ENCODE measurements at regions not wholly inside any gene's neighbourhood (a gene's known extent, or its start where the extent isn't known, plus 50 kb on each side); places are given as distances from the start of the nearest gene placed in this dataset.

DNA sequence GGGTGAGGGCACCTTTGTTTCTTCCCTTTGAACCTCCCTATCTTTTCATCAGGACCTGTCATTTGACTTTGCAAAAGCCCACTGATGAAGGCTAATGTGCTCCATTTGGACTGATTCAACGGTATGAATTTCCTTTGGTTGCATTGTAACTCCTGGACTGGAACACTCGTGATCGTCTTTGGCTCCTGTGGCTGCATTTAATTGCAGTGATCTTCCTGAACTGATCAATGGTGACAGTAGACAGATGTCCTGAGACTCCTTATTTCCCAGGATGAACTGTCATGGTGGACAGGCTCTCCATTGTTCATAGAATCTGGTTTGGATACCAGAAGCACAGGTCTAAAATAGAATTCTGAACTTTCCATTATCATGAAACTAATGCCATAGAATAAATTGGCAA is 224.8 kb upstream of the GAP43 start:
- H3K27ac ChIP-seq (ENCODE audit: low read depth, low read length): no peak overlapping the region
- no peaks in the 10 kb centered on the region for H3K9me3 ChIP-seq (ENCODE audit: control insufficient read depth, insufficient read depth, low read length)
- TF ChIP-seq, protein P1, sequence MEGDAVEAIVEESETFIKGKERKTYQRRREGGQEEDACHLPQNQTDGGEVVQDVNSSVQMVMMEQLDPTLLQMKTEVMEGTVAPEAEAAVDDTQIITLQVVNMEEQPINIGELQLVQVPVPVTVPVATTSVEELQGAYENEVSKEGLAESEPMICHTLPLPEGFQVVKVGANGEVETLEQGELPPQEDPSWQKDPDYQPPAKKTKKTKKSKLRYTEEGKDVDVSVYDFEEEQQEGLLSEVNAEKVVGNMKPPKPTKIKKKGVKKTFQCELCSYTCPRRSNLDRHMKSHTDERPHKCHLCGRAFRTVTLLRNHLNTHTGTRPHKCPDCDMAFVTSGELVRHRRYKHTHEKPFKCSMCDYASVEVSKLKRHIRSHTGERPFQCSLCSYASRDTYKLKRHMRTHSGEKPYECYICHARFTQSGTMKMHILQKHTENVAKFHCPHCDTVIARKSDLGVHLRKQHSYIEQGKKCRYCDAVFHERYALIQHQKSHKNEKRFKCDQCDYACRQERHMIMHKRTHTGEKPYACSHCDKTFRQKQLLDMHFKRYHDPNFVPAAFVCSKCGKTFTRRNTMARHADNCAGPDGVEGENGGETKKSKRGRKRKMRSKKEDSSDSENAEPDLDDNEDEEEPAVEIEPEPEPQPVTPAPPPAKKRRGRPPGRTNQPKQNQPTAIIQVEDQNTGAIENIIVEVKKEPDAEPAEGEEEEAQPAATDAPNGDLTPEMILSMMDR (IDR thresholded peaks at IDR 0.05; ENCODE audit: low read depth, low read length): no peak
- ChIA-PET POLR2A (no interaction called here), CTCF (no interaction called here)
- no peaks in the 10 kb centered on the region for H3K27me3 ChIP-seq (ENCODE audit: control insufficient read depth, insufficient read depth, low read length)
- no peak for DNase-seq (ENCODE audit: low read depth, low spot score)
- H3K4me3 ChIP-seq (ENCODE audit: low read depth, low read length): no peak overlapping the region

DNA sequence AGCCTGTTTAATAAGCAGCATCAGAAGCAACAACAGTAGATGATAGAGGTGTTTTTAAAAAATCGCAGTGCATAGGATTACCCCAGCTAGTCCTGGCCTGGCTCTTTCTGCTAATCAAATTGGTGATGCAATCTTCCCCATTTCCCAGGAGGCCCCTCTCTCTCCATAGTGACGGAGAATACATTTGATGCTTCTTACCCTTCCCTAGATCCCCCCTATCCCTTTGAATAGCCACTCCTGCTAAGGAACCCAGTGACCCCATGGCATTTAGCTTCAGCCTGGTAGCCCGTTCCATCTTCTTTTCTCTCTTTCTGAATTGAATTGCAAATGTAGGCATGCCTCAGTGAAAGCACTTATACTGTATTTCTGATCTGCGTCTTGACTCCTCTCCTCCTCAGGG is 223.6 kb upstream of the GAP43 start:
- CTCF ChIA-PET: no interaction called here
- Histone ChIP-seq H3K9me3 (ENCODE audit: control insufficient read depth, insufficient read depth, low read length) (no peaks in the 10 kb centered on the region), H3K27ac (ENCODE audit: low read depth, low read length) (no peak overlapping the region), H3K27me3 (ENCODE audit: control insufficient read depth, insufficient read depth, low read length) (no peaks in the 10 kb centered on the region), H3K4me3 (ENCODE audit: low read depth, low read length) (no peak overlapping the region)
- DNase-seq (ENCODE audit: low read depth, low spot score): no peak
- POLR2A ChIA-PET: no interaction called here
- TF ChIP-seq, protein P1 (IDR thresholded peaks at IDR 0.05; ENCODE audit: low read depth, low read length): no peak

DNA sequence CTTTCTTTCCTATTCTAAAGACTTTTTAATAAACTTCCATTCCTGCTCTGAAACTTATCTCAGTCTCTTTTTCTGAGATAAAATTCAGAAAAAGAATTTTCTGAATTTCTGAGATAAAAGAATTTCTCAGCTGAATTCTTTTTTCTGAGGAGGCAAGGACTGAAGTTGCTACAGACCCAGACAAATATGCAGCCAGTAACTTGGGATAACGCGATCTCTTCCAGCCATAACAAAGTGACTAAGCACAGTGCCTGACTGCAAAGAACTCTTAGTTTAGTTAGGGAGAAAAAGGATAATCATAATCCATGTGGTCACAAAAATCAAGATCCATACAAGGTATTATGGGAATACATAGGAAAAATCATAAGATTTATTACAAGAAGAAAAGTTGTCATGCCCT is 222.0 kb upstream of the GAP43 start:
- H3K27ac ChIP-seq (ENCODE audit: low read depth, low read length): peak overlapping the region; percentile 40
- H3K4me3 ChIP-seq (ENCODE audit: low read depth, low read length): no peak overlapping the region
- DNase-seq (ENCODE audit: low read depth, low spot score): peak; percentile 66
- ChIA-PET POLR2A (interaction anchor here (0.9 kb wide), 1 partner anchor 12 kb away, joined by 4 read pairs; no protein-coding TSS in a partner anchor), CTCF (interaction anchor here (0.6 kb wide), 1 partner anchor 22 kb away, joined by 3 read pairs; no protein-coding TSS in a partner anchor)
- no peaks in the 10 kb centered on the region for H3K9me3 ChIP-seq (ENCODE audit: control insufficient read depth, insufficient read depth, low read length)
- H3K27me3 ChIP-seq (ENCODE audit: control insufficient read depth, insufficient read depth, low read length): no peaks in the 10 kb centered on the region
- TF ChIP-seq, protein P1 (IDR thresholded peaks at IDR 0.05; ENCODE audit: low read depth, low read length): no peak

DNA sequence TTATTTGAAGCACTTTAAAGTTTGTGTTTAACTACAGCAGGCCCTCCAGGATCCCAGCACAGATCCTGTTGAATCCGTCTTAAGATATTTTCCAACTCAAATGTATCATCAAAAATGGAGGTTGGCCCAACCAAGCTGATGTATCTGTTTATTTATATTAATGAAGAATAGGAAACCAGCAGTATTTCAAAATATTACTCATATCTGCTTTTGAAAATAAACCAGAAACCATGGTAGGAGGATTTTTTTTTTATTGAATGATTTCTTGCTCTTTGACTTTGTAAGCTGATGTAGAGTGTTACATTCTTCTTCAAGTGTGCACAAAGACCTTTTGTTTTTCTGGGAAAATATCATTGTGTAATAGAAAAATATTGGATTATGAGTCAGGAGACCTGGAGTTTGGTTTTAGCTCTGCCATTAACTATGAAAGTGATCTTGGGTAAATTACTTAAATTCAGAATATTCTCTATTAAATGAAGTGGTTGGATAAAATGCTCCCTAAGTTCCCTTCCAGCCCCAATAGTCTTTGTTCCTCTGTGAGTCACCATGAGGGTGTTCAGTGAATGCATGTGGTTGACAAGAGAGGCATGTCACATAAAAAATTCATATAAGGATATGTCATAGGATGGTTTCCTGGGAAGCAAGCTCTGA is 221.3 kb upstream of the GAP43 start:
- TF ChIP-seq, protein P1 (IDR thresholded peaks at IDR 0.05; ENCODE audit: low read depth, low read length): no peak
- Histone ChIP-seq H3K9me3 (ENCODE audit: control insufficient read depth, insufficient read depth, low read length) (no peaks in the 10 kb centered on the region), H3K4me3 (ENCODE audit: low read depth, low read length) (no peak overlapping the region), H3K27me3 (ENCODE audit: control insufficient read depth, insufficient read depth, low read length) (no peaks in the 10 kb centered on the region), H3K27ac (ENCODE audit: low read depth, low read length) (peak overlapping the region; percentile 40)
- peak; percentile 33 for DNase-seq (ENCODE audit: low read depth, low spot score)
- ChIA-PET POLR2A (interaction anchor here (0.9 kb wide), 1 partner anchor 13 kb away, joined by 4 read pairs; no protein-coding TSS in a partner anchor), CTCF (no interaction called here)

DNA sequence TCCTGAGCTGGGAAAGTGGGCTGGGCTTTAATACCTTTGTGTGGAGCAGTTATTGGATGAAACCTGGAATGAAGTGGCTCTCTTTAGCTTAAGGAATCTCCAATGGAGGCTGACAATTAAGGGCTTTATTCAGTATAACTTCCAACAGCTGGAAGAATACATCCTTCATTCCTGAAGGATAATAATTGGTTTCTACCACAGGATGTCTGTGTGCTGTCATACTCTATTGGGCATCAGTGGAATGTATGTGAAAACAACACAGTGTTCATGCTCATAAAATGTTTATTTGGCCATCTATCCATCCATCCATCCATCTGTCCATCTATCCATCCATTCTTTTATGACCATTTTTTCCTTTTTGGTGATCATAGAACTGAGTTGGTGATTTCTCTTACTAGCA is 220.7 kb upstream of the GAP43 start:
- TF ChIP-seq, protein P1 (IDR thresholded peaks at IDR 0.05; ENCODE audit: low read depth, low read length): no peak
- H3K4me3 ChIP-seq (ENCODE audit: low read depth, low read length): no peak overlapping the region
- POLR2A ChIA-PET: no interaction called here
- CTCF ChIA-PET: no interaction called here
- H3K9me3 ChIP-seq (ENCODE audit: control insufficient read depth, insufficient read depth, low read length): no peaks in the 10 kb centered on the region
- H3K27me3 ChIP-seq (ENCODE audit: control insufficient read depth, insufficient read depth, low read length): no peaks in the 10 kb centered on the region
- no peak for DNase-seq (ENCODE audit: low read depth, low spot score)
- H3K27ac ChIP-seq (ENCODE audit: low read depth, low read length): no peak overlapping the region

Measured in AG04450 (cell line).